B cell (primary cell): ENCODE measurements at regions not wholly inside any gene's neighbourhood (a gene's known extent, or its start where the extent isn't known, plus 50 kb on each side); places are given as distances from the start of the nearest gene placed in this dataset.

ENCODE experiments used
- ATAC-seq: fragments of 200-7000 bp; cut with Tn5 transposase; one replicate; pipeline ENCODE4 v1.10.0; 2021; ENCODE audit warnings: low read depth, mild to moderate bottlenecking, moderate number of reproducible peaks, moderate library complexity
- CTCF ChIA-PET: fragments of 350-600 bp; sonication (Branson Sonifier 250); formaldehyde crosslinking; loops from one replicate; lab custom pipeline; 2021; ENCODE audit warnings: antibody characterized with exemption, inconsistent platforms; lab: Charles Lee
- POLR2A ChIA-PET: fragments of 350-600 bp; sonication (Branson Sonifier 250); formaldehyde crosslinking; loops from one replicate; lab custom pipeline; 2021; ENCODE audit warnings: antibody characterized with exemption; lab: Charles Lee
- DNase-seq: peaks from one replicate; pipeline ENCODE4 v3.0.0; 2013
- H2AFZ ChIP-seq: 2 replicates; pipeline ENCODE4 v1.6.1; 2012; ENCODE audit warnings: mild to moderate bottlenecking, low read depth, low read length; ENCODE audit not compliant: insufficient read depth, poor library complexity, severe bottlenecking
- H3K27ac ChIP-seq, 2 donors: 1 replicate in 1 of 2; 2 replicates in 1 of 2; pipeline ENCODE4 v1.5.1; 2012 to 2013; ENCODE audit warnings: low read length in 2 of 2, mild to moderate bottlenecking in 2 of 2, moderate library complexity in 1 of 2
- H3K27me3 ChIP-seq, 4 experiments: fragments of 200-600 bp in 1 of 4; sonication (generic) in 1 of 4; replicated peaks in 1 of 4; 1 replicate in 2 of 4; 2 replicates in 2 of 4; pipeline versions ENCODE4 v1.6.1 to v1.7.0; 2013 to 2016; ENCODE audit warnings: low read length in 3 of 4, mild to moderate bottlenecking in 2 of 4, mixed read lengths in 1 of 4, moderate library complexity in 1 of 4; ENCODE audit not compliant: insufficient read depth in 4 of 4, control insufficient read depth in 3 of 4; ENCODE audit errors: control extremely low read depth in 1 of 4
- H3K36me3 ChIP-seq, 2 experiments: replicated peaks in 1 of 2; 1 replicate in 1 of 2; 2 replicates in 1 of 2; pipeline versions ENCODE4 v1.6.1 to v1.7.1; 2013; ENCODE audit warnings: low read length in 1 of 2; ENCODE audit not compliant: insufficient read depth in 2 of 2, control insufficient read depth in 1 of 2; ENCODE audit errors: control extremely low read depth in 1 of 2, extremely low read depth in 1 of 2
- H3K4me1 ChIP-seq, 2 donors: fragments of 200-600 bp in 1 of 2; sonication (generic) in 1 of 2; 1 replicate in 1 of 2; 2 replicates in 1 of 2; pipeline versions ENCODE4 v1.5.1 to v1.6.1; 2013 to 2017; ENCODE audit warnings: low read length in 2 of 2; ENCODE audit not compliant: control insufficient read depth in 2 of 2, insufficient read depth in 2 of 2
- H3K4me2 ChIP-seq: replicated peaks from 2 replicates; pipeline ENCODE3; 2012; ENCODE audit warnings: mild to moderate bottlenecking, low read depth, low read length; ENCODE audit not compliant: poor library complexity, severe bottlenecking
- H3K4me3 ChIP-seq, 5 experiments: fragments of 200-600 bp in 1 of 5; sonication (generic) in 1 of 5; 1 replicate in 3 of 5; 2 replicates in 2 of 5; pipeline versions ENCODE4 v1.5.1 to v1.7.0; 2011 to 2016; ENCODE audit warnings: low read length in 4 of 5, mild to moderate bottlenecking in 4 of 5, low read depth in 2 of 5, control low read depth in 1 of 5, moderate library complexity in 1 of 5; ENCODE audit not compliant: insufficient read depth in 1 of 5; ENCODE audit errors: control extremely low read depth in 1 of 5, extremely low read depth in 1 of 5
- H3K79me2 ChIP-seq: fragments of 200-600 bp; sonication (generic); one replicate; pipeline ENCODE4 v1.6.0; 2016; ENCODE audit warnings: low read length; ENCODE audit not compliant: control insufficient read depth, insufficient read depth
- H3K9ac ChIP-seq: fragments of 200-600 bp; sonication (generic); 2 replicates; pipeline ENCODE4 v1.6.1; 2017; ENCODE audit warnings: mild to moderate bottlenecking, low read length, moderate library complexity
- H3K9me3 ChIP-seq, 3 donors: one replicate each; pipeline versions ENCODE4 v1.6.1 to v1.7.1; 2013; ENCODE audit warnings: low read length in 2 of 3; ENCODE audit not compliant: control insufficient read depth in 2 of 3, insufficient read depth in 1 of 3; ENCODE audit errors: control extremely low read depth in 1 of 3
- H4K20me1 ChIP-seq: 2 replicates; pipeline ENCODE4 v1.6.0; 2012; ENCODE audit warnings: mild to moderate bottlenecking, low read length; ENCODE audit not compliant: insufficient read depth, control insufficient read depth, poor library complexity, severe bottlenecking
- H3K27ac Mint-ChIP-seq: one replicate; pipeline ENCODE4 v1.8.0; 2021; ENCODE audit warnings: mixed read lengths
- H3K27me3 Mint-ChIP-seq: one replicate; pipeline ENCODE4 v1.8.0; 2021; ENCODE audit warnings: mixed read lengths
- H3K4me1 Mint-ChIP-seq: one replicate; pipeline ENCODE4 v1.8.0; 2021; ENCODE audit warnings: mixed read lengths
- H3K4me3 Mint-ChIP-seq: one replicate; pipeline ENCODE4 v1.8.0; 2021; ENCODE audit warnings: mixed read lengths
- H3K9me3 Mint-ChIP-seq: one replicate; pipeline ENCODE4 v1.8.0; 2022; ENCODE audit warnings: mixed read lengths; ENCODE audit not compliant: insufficient read depth
- CTCF ChIP-seq: fragments of 200-600 bp; IDR thresholded peaks from one replicate; pipeline ENCODE4 v1.8.0; 2022; ENCODE audit warnings: antibody characterized with exemption, mild to moderate bottlenecking
- EZH2 ChIP-seq: IDR thresholded peaks from 2 replicates; pipeline ENCODE4 v1.6.1; 2012; ENCODE audit warnings: borderline replicate concordance, low read depth, mild to moderate bottlenecking, moderate library complexity, low read length; ENCODE audit not compliant: insufficient read depth, poor library complexity, severe bottlenecking
- WGBS: methylation state at CpG from one replicate; pipeline ENCODE4 v1.1.5; 2013; ENCODE audit warnings: missing lambda C conversion rate; ENCODE audit not compliant: insufficient coverage; 5-methylcytosine and 5-hydroxymethylcytosine counted together
- intact Hi-C: fragments of 100-400 bp; cut with micrococcal nuclease; formaldehyde crosslinking; loops from one replicate; pipeline ENCODE4 v1.10.0; 2022

GRCh38 chr4:20393486-20394100 is 141.9 kb downstream of the SLIT2 start:
- POLR2A ChIA-PET: no interaction called here
- Mint-ChIP-seq H3K4me3 (no peak overlapping the region), H3K9me3 (no peaks in the 10 kb centered on the region), H3K4me1 (no peaks in the 10 kb centered on the region), H3K27me3 (peaks cover 5% of the 10 kb centered on the region), H3K27ac (no peak overlapping the region)
- CTCF ChIA-PET: no interaction called here
- intact Hi-C loops: no loop called here
- H3K9me3 ChIP-seq: no peaks in the 10 kb centered on the region
- DNase-seq (no peak), ATAC-seq (no peak)
- no peak for TF ChIP-seq CTCF
- no peak for TF ChIP-seq EZH2
- no peaks in the 10 kb centered on the region for H3K79me2 ChIP-seq
- no peak overlapping the region for H3K9ac ChIP-seq
- WGBS: 66% methylated on average over 5 of the region's 5 CpGs
- H3K4me2 ChIP-seq: no peak overlapping the region
- H3K4me3 ChIP-seq: no peak overlapping the region
- no peaks in the 10 kb centered on the region for H4K20me1 ChIP-seq
- H3K4me1 ChIP-seq: no peaks in the 10 kb centered on the region
- no peak overlapping the region for H2AFZ ChIP-seq
- H3K27ac ChIP-seq: no peak overlapping the region
- H3K36me3 ChIP-seq: no peaks in the 10 kb centered on the region
- H3K27me3 ChIP-seq: no peaks in the 10 kb centered on the region

DNA sequence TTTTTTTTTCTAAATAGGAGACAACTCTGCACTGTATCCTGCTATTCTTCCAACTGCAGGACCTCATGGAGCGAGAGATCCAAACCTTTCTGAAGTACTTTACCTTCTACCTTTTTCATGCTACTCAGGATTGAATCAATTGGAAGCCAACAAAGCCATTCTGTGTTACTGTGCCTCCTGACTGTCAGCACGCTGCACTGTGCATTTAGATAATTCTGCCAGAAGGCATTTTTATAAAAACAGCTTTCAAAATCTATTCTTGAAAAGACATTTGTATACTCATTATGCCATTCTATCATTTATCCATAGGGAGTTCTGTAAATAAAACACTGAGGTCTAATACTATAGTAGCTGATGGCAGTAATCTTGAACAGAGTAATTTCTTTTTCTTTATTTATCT is 142.8 kb downstream of the SLIT2 start:
- H3K79me2 ChIP-seq: no peaks in the 10 kb centered on the region
- 87% methylated on average over 1 of the region's 2 CpGs for WGBS
- no peak overlapping the region for H2AFZ ChIP-seq
- no peak overlapping the region for H3K27ac Mint-ChIP-seq
- H3K9me3 Mint-ChIP-seq: no peaks in the 10 kb centered on the region
- H3K27me3 Mint-ChIP-seq: peaks cover 5% of the 10 kb centered on the region
- no peaks in the 10 kb centered on the region for H3K27me3 ChIP-seq
- H3K4me3 ChIP-seq: no peak overlapping the region
- H3K4me1 ChIP-seq: no peaks in the 10 kb centered on the region
- ChIA-PET CTCF (interaction anchor here (1.4 to 2.2 kb wide), 2 partner anchors 9 to 290 kb away, joined by 5 to 9 read pairs; no protein-coding TSS in a partner anchor), POLR2A (no interaction called here)
- no peaks in the 10 kb centered on the region for H3K36me3 ChIP-seq
- no peak overlapping the region for H3K4me3 Mint-ChIP-seq
- DNase-seq (no peak), ATAC-seq (no peak)
- no peaks in the 10 kb centered on the region for H3K9me3 ChIP-seq
- H3K4me2 ChIP-seq: no peak overlapping the region
- intact Hi-C loops: no loop called here
- H3K4me1 Mint-ChIP-seq: no peaks in the 10 kb centered on the region
- H3K9ac ChIP-seq: no peak overlapping the region
- H3K27ac ChIP-seq: no peak overlapping the region
- no peaks in the 10 kb centered on the region for H4K20me1 ChIP-seq
- TF ChIP-seq CTCF (no peak), EZH2 (no peak)
